ENCODE measurements at regions not wholly inside any gene's neighbourhood (a gene's known extent, or its start where the extent isn't known, plus 50 kb on each side); places are given as distances from the start of the nearest gene placed in this dataset.

- Histone ChIP-seq H3K36me3 (no peaks in the 10 kb centered on the region), H3K4me3 (replicated peaks in 1 of 3) (no peak overlapping the region), H3K9me3 (no peaks in the 10 kb centered on the region), H3K27ac (no peak overlapping the region), H3K27me3 (no peaks in the 10 kb centered on the region), H3K4me1 (no peaks in the 10 kb centered on the region)
- no peak for DNase-seq
- 90 to 92% methylated on average over 2 of the region's 2 CpGs for WGBS, 2 donors
- no peak for TF ChIP-seq CTCF (IDR thresholded peaks at IDR 0.05)
- TF ChIP-seq POLR2A (IDR thresholded peaks at IDR 0.05): no peak
- intact Hi-C loops (cut with DNase I): no loop called here
Measured at GRCh38 chr5:91703128-91703527, 320.0 kb upstream of the ARRDC3 start.

- no peak for TF ChIP-seq POLR2A (IDR thresholded peaks at IDR 0.05)
- TF ChIP-seq CTCF (IDR thresholded peaks at IDR 0.05): no peak
- intact Hi-C loops (cut with DNase I): no loop called here
- DNase-seq: no peak
- H3K36me3 ChIP-seq: no peaks in the 10 kb centered on the region
- no peak overlapping the region for H3K27ac ChIP-seq
- H3K27me3 ChIP-seq: no peaks in the 10 kb centered on the region
- no peaks in the 10 kb centered on the region for H3K9me3 ChIP-seq
- 74 to 90% methylated on average over 3 of the region's 3 CpGs for WGBS, 2 donors
- no peaks in the 10 kb centered on the region for H3K4me1 ChIP-seq
- no peak overlapping the region for H3K4me3 ChIP-seq (replicated peaks in 1 of 3)
Measured at GRCh38 chr5:91699429-91699828, 316.3 kb upstream of the ARRDC3 start.

- H3K27ac ChIP-seq: no peak overlapping the region
- no peak for DNase-seq
- TF ChIP-seq CTCF (IDR thresholded peaks at IDR 0.05) (no peak), POLR2A (IDR thresholded peaks at IDR 0.05) (no peak)
- no peaks in the 10 kb centered on the region for H3K36me3 ChIP-seq
- 96 to 100% methylated on average over 1 to 2 of the region's 2 CpGs for WGBS, 2 donors
- H3K4me1 ChIP-seq: no peaks in the 10 kb centered on the region
- intact Hi-C loops (cut with DNase I): no loop called here
- H3K27me3 ChIP-seq: no peaks in the 10 kb centered on the region
- no peaks in the 10 kb centered on the region for H3K9me3 ChIP-seq
- H3K4me3 ChIP-seq (replicated peaks in 1 of 3): no peak overlapping the region
Measured at GRCh38 chr5:91691592-91691991, 308.5 kb upstream of the ARRDC3 start.

GRCh38 chr5:91690921-91691320 is 307.8 kb upstream of the ARRDC3 start:
- intact Hi-C loops (cut with DNase I): no loop called here
- WGBS, 2 donors: 64 to 69% methylated on average over 3 of the region's 3 CpGs
- TF ChIP-seq CTCF (IDR thresholded peaks at IDR 0.05) (no peak), POLR2A (IDR thresholded peaks at IDR 0.05) (no peak)
- DNase-seq: no peak
- no peak overlapping the region for H3K27ac ChIP-seq
- H3K4me3 ChIP-seq (replicated peaks in 1 of 3): no peak overlapping the region
- H3K27me3 ChIP-seq: no peaks in the 10 kb centered on the region
- H3K4me1 ChIP-seq: no peaks in the 10 kb centered on the region
- no peaks in the 10 kb centered on the region for H3K36me3 ChIP-seq
- no peaks in the 10 kb centered on the region for H3K9me3 ChIP-seq

- Histone ChIP-seq H3K4me1 (no peaks in the 10 kb centered on the region), H3K27ac (no peak overlapping the region), H3K36me3 (no peaks in the 10 kb centered on the region), H3K27me3 (no peaks in the 10 kb centered on the region), H3K4me3 (replicated peaks in 1 of 3) (no peak overlapping the region), H3K9me3 (no peaks in the 10 kb centered on the region)
- DNase-seq: no peak
- no peak for TF ChIP-seq POLR2A (IDR thresholded peaks at IDR 0.05)
- TF ChIP-seq CTCF (IDR thresholded peaks at IDR 0.05): no peak
- WGBS, 2 donors: 85 to 94% methylated on average over 2 of the region's 2 CpGs
- intact Hi-C loops (cut with DNase I): no loop called here
Measured at GRCh38 chr5:91687430-91687829, 304.3 kb upstream of the ARRDC3 start.

Measured in thyroid gland (tissue), 4 donors.